SK-N-SH treated with all-trans-retinoic acid at 6 μM for 48 hours (cell line): ENCODE measurements at regions not wholly inside any gene's neighbourhood (a gene's known extent, or its start where the extent isn't known, plus 50 kb on each side); places are given as distances from the start of the nearest gene placed in this dataset.

Experiments used
- ATAC-seq: fragments of 200-7000 bp; cut with Tn5 transposase; 3 replicates; pipeline ENCODE4 v1.9.1; 2020; ENCODE audit warnings: mild to moderate bottlenecking, moderate library complexity
- ARNTL ChIP-seq: fragments of 450-650 bp; formaldehyde crosslinking; IDR thresholded peaks from 2 replicates; pipeline ENCODE4 v1.5.0; 2020; ENCODE audit warnings: low read depth, mild to moderate bottlenecking, moderate library complexity, borderline replicate concordance
- BACH2 ChIP-seq: fragments of 250-450 bp; sonication (Bioruptor Pico); IDR thresholded peaks from 2 replicates; pipeline ENCODE4 v1.9.0; 2021; ENCODE audit warnings: mild to moderate bottlenecking, borderline replicate concordance
- CSDC2 ChIP-seq: fragments of 250-450 bp; sonication (Bioruptor Pico); IDR thresholded peaks from 2 replicates; pipeline ENCODE4 v1.5.0; 2020; ENCODE audit warnings: mild to moderate bottlenecking, moderate library complexity
- CSRNP3 ChIP-seq: fragments of 250-450 bp; sonication (Bioruptor Pico); IDR thresholded peaks from 2 replicates; pipeline ENCODE4 v1.5.1; 2021; ENCODE audit warnings: mild to moderate bottlenecking, moderate library complexity
- ESRRG ChIP-seq: fragments of 250-450 bp; sonication (Bioruptor Pico); IDR thresholded peaks from 2 replicates; pipeline ENCODE4 v1.6.1; 2021; ENCODE audit warnings: mild to moderate bottlenecking
- ISL1 ChIP-seq: fragments of 250-450 bp; sonication (Bioruptor Pico); IDR thresholded peaks from 2 replicates; pipeline ENCODE4 v2.1.2; 2022; ENCODE audit warnings: mild to moderate bottlenecking, moderate library complexity
- POU6F1 ChIP-seq: fragments of 250-450 bp; sonication (Bioruptor Pico); IDR thresholded peaks from 2 replicates; pipeline ENCODE4 v1.8.0; 2021; ENCODE audit warnings: low read depth, mild to moderate bottlenecking, moderate library complexity, borderline replicate concordance
- PPARA ChIP-seq: fragments of 250-450 bp; sonication (Bioruptor Pico); IDR thresholded peaks from 2 replicates; pipeline ENCODE4 v1.5.0; 2020; ENCODE audit warnings: mild to moderate bottlenecking, borderline replicate concordance
- RARB ChIP-seq: fragments of 250-450 bp; sonication (Bioruptor Pico); IDR thresholded peaks from 2 replicates; pipeline ENCODE4 v1.8.0; 2021; ENCODE audit warnings: mild to moderate bottlenecking, moderate library complexity
- SNAI2 ChIP-seq: fragments of 250-450 bp; sonication (Bioruptor Pico); IDR thresholded peaks from 2 replicates; pipeline ENCODE4 v1.5.0; 2020; ENCODE audit warnings: mild to moderate bottlenecking, moderate library complexity
- TCF4 ChIP-seq: fragments of 250-450 bp; sonication (Bioruptor Pico); IDR thresholded peaks from 2 replicates; pipeline ENCODE4 v1.8.0; 2021; ENCODE audit warnings: mild to moderate bottlenecking, moderate library complexity, borderline replicate concordance
- TOX ChIP-seq: fragments of 250-450 bp; sonication (Bioruptor Pico); IDR thresholded peaks from 2 replicates; pipeline ENCODE4 v1.8.0; 2021; ENCODE audit warnings: mild to moderate bottlenecking, moderate library complexity, borderline replicate concordance
- TSHZ2 ChIP-seq: fragments of 250-450 bp; sonication (Bioruptor Pico); IDR thresholded peaks from 2 replicates; pipeline ENCODE4 v1.5.0; 2020; ENCODE audit warnings: mild to moderate bottlenecking, moderate library complexity
- ZC3H10 ChIP-seq: fragments of 250-450 bp; sonication (Bioruptor Pico); IDR thresholded peaks from 2 replicates; pipeline ENCODE4 v1.5.1; 2021; ENCODE audit warnings: mild to moderate bottlenecking, moderate library complexity
- ZFP30 ChIP-seq: fragments of 450-650 bp; formaldehyde crosslinking; IDR thresholded peaks from 2 replicates; pipeline ENCODE4 v1.5.0; 2022; ENCODE audit warnings: mild to moderate bottlenecking, moderate library complexity
- ZNF565 ChIP-seq: fragments of 450-650 bp; formaldehyde crosslinking; conservative IDR thresholded peaks from 2 replicates; pipeline ENCODE4 v1.5.0; 2020; ENCODE audit warnings: low read depth, mild to moderate bottlenecking, moderate library complexity
- ZNF70 ChIP-seq: fragments of 450-650 bp; formaldehyde crosslinking; IDR thresholded peaks from 2 replicates; pipeline ENCODE4 v1.5.0; 2020; ENCODE audit warnings: mild to moderate bottlenecking, moderate library complexity
- ZNF8 ChIP-seq: fragments of 450-650 bp; formaldehyde crosslinking; IDR thresholded peaks from 2 replicates; pipeline ENCODE4 v1.5.0; 2020; ENCODE audit warnings: mild to moderate bottlenecking, moderate library complexity

GRCh38 chr14:99041141-99041819 lies 230.7 kb downstream of the BCL11B start (continued):
- TF ChIP-seq TSHZ2 (CRISPR knock-in tag) (no peak), TOX (CRISPR knock-in tag) (no peak), CSRNP3 (CRISPR knock-in tag) (no peak), ZC3H10 (no peak), ISL1 (CRISPR knock-in tag) (no peak)

GRCh38 chr14:99041820-99042174 lies 230.2 kb downstream of the BCL11B start:
- no peak for TF ChIP-seq BACH2 (CRISPR knock-in tag)
- TF ChIP-seq ESRRG (CRISPR knock-in tag) = no peak
- no peak for TF ChIP-seq ZNF70 (CRISPR knock-in tag)
- TF ChIP-seq ZNF565 (CRISPR knock-in tag) = no peak
- no peak for TF ChIP-seq PPARA (CRISPR knock-in tag)
- ATAC-seq = no peak

- ATAC-seq = no peak
- TF ChIP-seq ZC3H10 (no peak), SNAI2 (CRISPR knock-in tag) (no peak), ESRRG (CRISPR knock-in tag) (no peak), ISL1 (CRISPR knock-in tag) (no peak), ZNF565 (CRISPR knock-in tag) (no peak), BACH2 (CRISPR knock-in tag) (no peak), ZNF8 (CRISPR knock-in tag) (no peak), TOX (CRISPR knock-in tag) (no peak), ARNTL (CRISPR knock-in tag) (no peak), RARB (no peak), TSHZ2 (CRISPR knock-in tag) (no peak), ZFP30 (CRISPR knock-in tag) (no peak), PPARA (CRISPR knock-in tag) (no peak), TCF4 (CRISPR knock-in tag) (no peak)
- TF ChIP-seq, all 23 proteins: peak for 0
These were observed 229.4 kb downstream of the BCL11B start for GRCh38 chr14:99042381-99043266.

GRCh38 chr14:99043267-99043615 lies 228.8 kb downstream of the BCL11B start:
- TF ChIP-seq POU6F1 (CRISPR knock-in tag) (no peak), SNAI2 (CRISPR knock-in tag) (no peak), ESRRG (CRISPR knock-in tag) (no peak), ZC3H10 (no peak), TCF4 (CRISPR knock-in tag) (no peak), ZFP30 (CRISPR knock-in tag) (no peak), ARNTL (CRISPR knock-in tag) (no peak), ZNF8 (CRISPR knock-in tag) (no peak), CSDC2 (CRISPR knock-in tag) (no peak), ZNF565 (CRISPR knock-in tag) (no peak), RARB (no peak)
- no peak for ATAC-seq
